ENCODE measurements at regions not wholly inside any gene's neighbourhood (a gene's known extent, or its start where the extent isn't known, plus 50 kb on each side); places are given as distances from the start of the nearest gene placed in this dataset.

DNA sequence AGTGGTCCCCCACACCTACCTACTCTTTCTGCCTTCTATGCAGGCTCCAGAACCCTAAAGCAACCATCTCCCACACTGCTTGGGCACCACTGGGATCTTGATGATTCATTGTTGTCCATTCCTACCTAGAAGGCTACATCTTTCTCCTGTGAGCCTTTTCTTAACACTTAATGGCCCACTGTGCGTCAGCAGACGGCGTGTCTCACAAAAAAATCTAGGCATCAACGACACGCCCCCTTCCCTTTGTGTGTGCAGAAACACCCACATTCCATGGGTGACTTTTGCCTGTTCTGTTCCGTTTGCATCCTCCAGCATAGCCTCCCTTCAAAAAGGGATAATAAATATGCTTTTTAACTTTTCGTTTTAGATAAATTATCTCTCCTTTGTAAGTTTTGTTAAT is 99.7 kb upstream of the CYRIA start:
- WGBS (ENCODE audit: insufficient coverage, insufficient replicate concordance, low lambda C conversion rate, missing lambda C conversion rate) = 14% methylated on average over 7 of the region's 7 CpGs
- FAIRE-seq (no peak), ATAC-seq (no peak), DNase-seq (ENCODE audit: low read depth, low spot score) (no peak)
- ChIA-PET SMC1A (ENCODE audit: uncharacterized antibody, unreplicated experiment) (no interaction called here), RAD21 (ENCODE audit: unreplicated experiment) (no interaction called here), CTCF (no interaction called here), POLR2A (no interaction called here)
- H3K79me2 ChIP-seq (ENCODE audit: control insufficient read depth, insufficient read depth, low read length) = no peaks in the 10 kb centered on the region
- H3K27me3 ChIP-seq (replicated peaks in 1 of 2; ENCODE audit: control insufficient read depth in 2 of 2, insufficient read depth in 2 of 2, low read length in 1 of 2) = peaks cover 3 to 7% of the 10 kb centered on the region in 2 experiments; a peak in 3 of 4 replicates
- H3K36me3 ChIP-seq (ENCODE audit: control insufficient read depth in 2 of 2, insufficient read depth in 2 of 2, low read length in 1 of 2) = no peaks in the 10 kb centered on the region
- BruUV-seq (replicated peaks) = no TSS peak
- no peaks in the 10 kb centered on the region for H4K20me1 ChIP-seq (ENCODE audit: control insufficient read depth, insufficient read depth)
- no peak overlapping the region for H3K4me3 ChIP-seq
- no peak overlapping the region for H3K9ac ChIP-seq (ENCODE audit: control insufficient read depth, insufficient read depth, low read length)
- intact Hi-C loops (cut with micrococcal nuclease; ENCODE audit: unreplicated experiment) = no loop called here
- no peak overlapping the region for H3K4me2 ChIP-seq (ENCODE audit: control insufficient read depth, insufficient read depth)
- no peak for TF ChIP-seq HCFC1 (IDR thresholded peaks at IDR 0.05; ENCODE audit: low read length)
- TF ChIP-seq NR2F1 (conservative IDR thresholded peaks at IDR 0.05) = no peak
- TF ChIP-seq JUND (IDR thresholded peaks at IDR 0.05; ENCODE audit: low read depth, low read length) = no peak
- no peak for TF ChIP-seq SUZ12 (IDR thresholded peaks at IDR 0.05; ENCODE audit: unreplicated experiment)
- TF ChIP-seq, protein P1, sequence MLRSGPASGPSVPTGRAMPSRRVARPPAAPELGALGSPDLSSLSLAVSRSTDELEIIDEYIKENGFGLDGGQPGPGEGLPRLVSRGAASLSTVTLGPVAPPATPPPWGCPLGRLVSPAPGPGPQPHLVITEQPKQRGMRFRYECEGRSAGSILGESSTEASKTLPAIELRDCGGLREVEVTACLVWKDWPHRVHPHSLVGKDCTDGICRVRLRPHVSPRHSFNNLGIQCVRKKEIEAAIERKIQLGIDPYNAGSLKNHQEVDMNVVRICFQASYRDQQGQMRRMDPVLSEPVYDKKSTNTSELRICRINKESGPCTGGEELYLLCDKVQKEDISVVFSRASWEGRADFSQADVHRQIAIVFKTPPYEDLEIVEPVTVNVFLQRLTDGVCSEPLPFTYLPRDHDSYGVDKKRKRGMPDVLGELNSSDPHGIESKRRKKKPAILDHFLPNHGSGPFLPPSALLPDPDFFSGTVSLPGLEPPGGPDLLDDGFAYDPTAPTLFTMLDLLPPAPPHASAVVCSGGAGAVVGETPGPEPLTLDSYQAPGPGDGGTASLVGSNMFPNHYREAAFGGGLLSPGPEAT (IDR thresholded peaks at IDR 0.05; ENCODE audit: low read depth) = no peak
- no peak for TF ChIP-seq SUPT20H (IDR thresholded peaks at IDR 0.05; ENCODE audit: borderline replicate concordance, control insufficient read depth, low read depth, low read length)
- TF ChIP-seq, protein P2, sequence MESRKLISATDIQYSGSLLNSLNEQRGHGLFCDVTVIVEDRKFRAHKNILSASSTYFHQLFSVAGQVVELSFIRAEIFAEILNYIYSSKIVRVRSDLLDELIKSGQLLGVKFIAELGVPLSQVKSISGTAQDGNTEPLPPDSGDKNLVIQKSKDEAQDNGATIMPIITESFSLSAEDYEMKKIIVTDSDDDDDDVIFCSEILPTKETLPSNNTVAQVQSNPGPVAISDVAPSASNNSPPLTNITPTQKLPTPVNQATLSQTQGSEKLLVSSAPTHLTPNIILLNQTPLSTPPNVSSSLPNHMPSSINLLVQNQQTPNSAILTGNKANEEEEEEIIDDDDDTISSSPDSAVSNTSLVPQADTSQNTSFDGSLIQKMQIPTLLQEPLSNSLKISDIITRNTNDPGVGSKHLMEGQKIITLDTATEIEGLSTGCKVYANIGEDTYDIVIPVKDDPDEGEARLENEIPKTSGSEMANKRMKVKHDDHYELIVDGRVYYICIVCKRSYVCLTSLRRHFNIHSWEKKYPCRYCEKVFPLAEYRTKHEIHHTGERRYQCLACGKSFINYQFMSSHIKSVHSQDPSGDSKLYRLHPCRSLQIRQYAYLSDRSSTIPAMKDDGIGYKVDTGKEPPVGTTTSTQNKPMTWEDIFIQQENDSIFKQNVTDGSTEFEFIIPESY (IDR thresholded peaks at IDR 0.05) = no peak
- no peak for TF ChIP-seq ATF7 (IDR thresholded peaks at IDR 0.05; ENCODE audit: low read depth)
- TF ChIP-seq, protein P3, sequence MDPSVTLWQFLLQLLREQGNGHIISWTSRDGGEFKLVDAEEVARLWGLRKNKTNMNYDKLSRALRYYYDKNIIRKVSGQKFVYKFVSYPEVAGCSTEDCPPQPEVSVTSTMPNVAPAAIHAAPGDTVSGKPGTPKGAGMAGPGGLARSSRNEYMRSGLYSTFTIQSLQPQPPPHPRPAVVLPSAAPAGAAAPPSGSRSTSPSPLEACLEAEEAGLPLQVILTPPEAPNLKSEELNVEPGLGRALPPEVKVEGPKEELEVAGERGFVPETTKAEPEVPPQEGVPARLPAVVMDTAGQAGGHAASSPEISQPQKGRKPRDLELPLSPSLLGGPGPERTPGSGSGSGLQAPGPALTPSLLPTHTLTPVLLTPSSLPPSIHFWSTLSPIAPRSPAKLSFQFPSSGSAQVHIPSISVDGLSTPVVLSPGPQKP (IDR thresholded peaks at IDR 0.05; ENCODE audit: low read depth, low read length) = no peak
- TF ChIP-seq BCL11A (IDR thresholded peaks at IDR 0.05; ENCODE audit: low read depth, low read length) = no peak
- TF ChIP-seq SREBF1 (IDR thresholded peaks at IDR 0.05; ENCODE audit: low read length) = no peak
- TF ChIP-seq CBX5 (IDR thresholded peaks at IDR 0.05; ENCODE audit: low read depth) = no peak
- no peak for TF ChIP-seq CREB1 (IDR thresholded peaks at IDR 0.05; ENCODE audit: low read depth)
- TF ChIP-seq, protein P4, sequence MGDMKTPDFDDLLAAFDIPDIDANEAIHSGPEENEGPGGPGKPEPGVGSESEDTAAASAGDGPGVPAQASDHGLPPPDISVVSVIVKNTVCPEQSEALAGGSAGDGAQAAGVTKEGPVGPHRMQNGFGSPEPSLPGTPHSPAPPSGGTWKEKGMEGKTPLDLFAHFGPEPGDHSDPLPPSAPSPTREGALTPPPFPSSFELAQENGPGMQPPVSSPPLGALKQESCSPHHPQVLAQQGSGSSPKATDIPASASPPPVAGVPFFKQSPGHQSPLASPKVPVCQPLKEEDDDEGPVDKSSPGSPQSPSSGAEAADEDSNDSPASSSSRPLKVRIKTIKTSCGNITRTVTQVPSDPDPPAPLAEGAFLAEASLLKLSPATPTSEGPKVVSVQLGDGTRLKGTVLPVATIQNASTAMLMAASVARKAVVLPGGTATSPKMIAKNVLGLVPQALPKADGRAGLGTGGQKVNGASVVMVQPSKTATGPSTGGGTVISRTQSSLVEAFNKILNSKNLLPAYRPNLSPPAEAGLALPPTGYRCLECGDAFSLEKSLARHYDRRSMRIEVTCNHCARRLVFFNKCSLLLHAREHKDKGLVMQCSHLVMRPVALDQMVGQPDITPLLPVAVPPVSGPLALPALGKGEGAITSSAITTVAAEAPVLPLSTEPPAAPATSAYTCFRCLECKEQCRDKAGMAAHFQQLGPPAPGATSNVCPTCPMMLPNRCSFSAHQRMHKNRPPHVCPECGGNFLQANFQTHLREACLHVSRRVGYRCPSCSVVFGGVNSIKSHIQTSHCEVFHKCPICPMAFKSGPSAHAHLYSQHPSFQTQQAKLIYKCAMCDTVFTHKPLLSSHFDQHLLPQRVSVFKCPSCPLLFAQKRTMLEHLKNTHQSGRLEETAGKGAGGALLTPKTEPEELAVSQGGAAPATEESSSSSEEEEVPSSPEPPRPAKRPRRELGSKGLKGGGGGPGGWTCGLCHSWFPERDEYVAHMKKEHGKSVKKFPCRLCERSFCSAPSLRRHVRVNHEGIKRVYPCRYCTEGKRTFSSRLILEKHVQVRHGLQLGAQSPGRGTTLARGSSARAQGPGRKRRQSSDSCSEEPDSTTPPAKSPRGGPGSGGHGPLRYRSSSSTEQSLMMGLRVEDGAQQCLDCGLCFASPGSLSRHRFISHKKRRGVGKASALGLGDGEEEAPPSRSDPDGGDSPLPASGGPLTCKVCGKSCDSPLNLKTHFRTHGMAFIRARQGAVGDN (IDR thresholded peaks at IDR 0.05) = no peak
- TF ChIP-seq EP300 (IDR thresholded peaks at IDR 0.05; ENCODE audit: borderline replicate concordance in 1 of 2, control insufficient read depth in 1 of 2, low read depth in 2 of 2, low read length in 2 of 2) = no peak
- no peak for TF ChIP-seq IKZF2 (IDR thresholded peaks at IDR 0.05)
- no peaks in the 10 kb centered on the region for H3K4me1 ChIP-seq (ENCODE audit: control insufficient read depth, insufficient read depth, low read length)
- no peaks in the 10 kb centered on the region; the same call in 2 of the 3 replicates for H3K9me3 ChIP-seq (replicated peaks; ENCODE audit: control insufficient read depth, insufficient read depth, low read length)
- in situ Hi-C loops (cut with MboI) = loop anchor here (25.0 kb wide), 1 partner anchor 828 kb away; the partner anchor contains the start of gene MYCN
- H3K27ac ChIP-seq (ENCODE audit: control insufficient read depth, insufficient read depth) = no peak overlapping the region
- H2AFZ ChIP-seq (ENCODE audit: control insufficient read depth, low read depth, low read length) = no peak overlapping the region
